ENCODE measurements at regions not wholly inside any gene's neighbourhood (a gene's known extent, or its start where the extent isn't known, plus 50 kb on each side); places are given as distances from the start of the nearest gene placed in this dataset.
"Not testable (repeated sequence)": the region's sequence is repeated elsewhere in the genome, so short reads cannot be mapped to it uniquely, and the experiment has no call there.

GRCh38 chr11:3513311-3513710 is 128.5 kb downstream of the ART5 start:
- peak; percentile 50 for DNase-seq

- peak; percentile 72 for DNase-seq
Observed at GRCh38 chr11:3512751-3513150, 129.0 kb downstream of the ART5 start.

- peak; percentile 61 for DNase-seq
Observed at GRCh38 chr11:3512133-3512703, 129.6 kb downstream of the ART5 start.

GRCh38 chr11:3511416-3512132 is 130.2 kb downstream of the ART5 start:
- DNase-seq = peak; percentile 95

- peak; percentile 53 for DNase-seq
Observed at GRCh38 chr11:3509563-3509962, 130.6 kb upstream of the ZNF195 start.

GRCh38 chr11:3499198-3499597 is 120.3 kb upstream of the ZNF195 start:
- DNase-seq = not testable (repeated sequence)

- DNase-seq = peak; percentile 68
Observed at GRCh38 chr11:3498356-3498755, 119.4 kb upstream of the ZNF195 start.

- not testable (repeated sequence) for DNase-seq
Observed at GRCh38 chr11:3493152-3493551, 114.2 kb upstream of the ZNF195 start.

- DNase-seq = peak; percentile 7
Observed at GRCh38 chr11:3488003-3488402, 109.1 kb upstream of the ZNF195 start.

- not testable (repeated sequence) for DNase-seq
Observed at GRCh38 chr11:3485737-3486136, 106.8 kb upstream of the ZNF195 start.

- not testable (repeated sequence) for DNase-seq
Observed at GRCh38 chr11:3476937-3477885, 98.3 kb upstream of the ZNF195 start.

GRCh38 chr11:3476084-3476936 is 97.4 kb upstream of the ZNF195 start:
- not testable (repeated sequence) for DNase-seq

- not testable (repeated sequence) for DNase-seq
Observed at GRCh38 chr11:3468963-3469362, 90.0 kb upstream of the ZNF195 start.

- DNase-seq = not testable (repeated sequence)
Observed at GRCh38 chr11:3467599-3467998, 88.7 kb upstream of the ZNF195 start.

- peak; percentile 39 for DNase-seq
Observed at GRCh38 chr11:3455666-3456065, 76.7 kb upstream of the ZNF195 start.

- peak; percentile 91 for DNase-seq
Observed at GRCh38 chr11:3454844-3455243, 75.9 kb upstream of the ZNF195 start.

- not testable (repeated sequence) for DNase-seq
Observed at GRCh38 chr11:3453596-3454256, 74.8 kb upstream of the ZNF195 start.

GRCh38 chr11:3450822-3451221 is 71.9 kb upstream of the ZNF195 start:
- DNase-seq = peak; percentile 8

- not testable (repeated sequence) for DNase-seq
Observed at GRCh38 chr11:3445535-3445934, 66.6 kb upstream of the ZNF195 start.

GRCh38 chr11:3444420-3444744 is 65.4 kb upstream of the ZNF195 start:
- DNase-seq = not testable (repeated sequence)

- DNase-seq = peak; percentile 72
Observed at GRCh38 chr11:3443700-3444419, 64.9 kb upstream of the ZNF195 start.
